GM12891 (cell line): ENCODE measurements at regions not wholly inside any gene's neighbourhood (a gene's known extent, or its start where the extent isn't known, plus 50 kb on each side); places are given as distances from the start of the nearest gene placed in this dataset.

ENCODE experiments used
- DNase-seq: peaks from one replicate; pipeline ENCODE4 v3.0.0; 2011; ENCODE audit warnings: low spot score; ENCODE audit not compliant: insufficient read length
- FAIRE-seq: peaks from 2 replicates; lab custom pipeline; 2011; peaks lifted over from hg19 to GRCh38; lab: Jason Lieb, UNC
- PAX5 ChIP-seq: IDR thresholded peaks from 2 replicates; pipeline ENCODE4 v1.6.1; 2011; ENCODE audit warnings: low read length, moderate library complexity, mild to moderate bottlenecking; ENCODE audit not compliant: insufficient read depth, severe bottlenecking
- POLR2A ChIP-seq: IDR thresholded peaks from 2 replicates; pipeline ENCODE4 v1.6.1; 2011; ENCODE audit warnings: low read depth, low read length, control low read depth
- POLR2AphosphoS5 ChIP-seq: IDR thresholded peaks from 2 replicates; pipeline ENCODE4 v1.6.1; 2011; ENCODE audit warnings: low read depth, low read length, control low read depth
- POU2F2 ChIP-seq: IDR thresholded peaks from 2 replicates; pipeline ENCODE4 v1.6.1; 2011; ENCODE audit warnings: low read depth, mild to moderate bottlenecking, control low read depth, low read length, moderate library complexity
- SPI1 ChIP-seq: IDR thresholded peaks from 2 replicates; pipeline ENCODE4 v1.6.1; 2011; ENCODE audit warnings: low read depth, low read length, control low read depth
- TAF1 ChIP-seq: IDR thresholded peaks from 2 replicates; pipeline ENCODE4 v1.6.1; 2011; ENCODE audit warnings: low read depth, low read length, control low read depth

GRCh38 chr5:112636751-112637150 lies 100.9 kb upstream of the APC start:
- DNase-seq (no peak), FAIRE-seq (no peak)
- no peak for TF ChIP-seq TAF1
- TF ChIP-seq POU2F2, result no peak
- no peak for TF ChIP-seq POLR2A
- no peak for TF ChIP-seq POLR2AphosphoS5
- TF ChIP-seq PAX5, result no peak
- TF ChIP-seq SPI1, result no peak

GRCh38 chr5:112637343-112637742 lies 100.3 kb upstream of the APC start:
- no peak for TF ChIP-seq POLR2AphosphoS5
- TF ChIP-seq SPI1, result no peak
- TF ChIP-seq POU2F2, result no peak
- TF ChIP-seq PAX5, result no peak
- DNase-seq (no peak), FAIRE-seq (no peak)

GRCh38 chr5:112640546-112640945 lies 97.1 kb upstream of the APC start:
- TF ChIP-seq POLR2A (no peak), POU2F2 (no peak), TAF1 (no peak), PAX5 (no peak), POLR2AphosphoS5 (no peak), SPI1 (no peak)
- DNase-seq (no peak), FAIRE-seq (no peak)

GRCh38 chr5:112641515-112642110 lies 96.1 kb upstream of the APC start:
- TF ChIP-seq POLR2A, result no peak
- TF ChIP-seq PAX5, result no peak
- no peak for TF ChIP-seq POU2F2
- TF ChIP-seq POLR2AphosphoS5, result no peak
- no peak for TF ChIP-seq TAF1
- TF ChIP-seq SPI1, result no peak

GRCh38 chr5:112642885-112643284 lies 94.8 kb upstream of the APC start:
- DNase-seq, result no peak
- FAIRE-seq, result no peak
- TF ChIP-seq POU2F2 (no peak), TAF1 (no peak), POLR2A (no peak), PAX5 (no peak), SPI1 (no peak), POLR2AphosphoS5 (no peak)

More at GRCh38 chr5:112641515-112642110, 96.1 kb upstream of the APC start:
- DNase-seq (no peak), FAIRE-seq (no peak)

- FAIRE-seq (no peak), DNase-seq (no peak)
- TF ChIP-seq POU2F2 (no peak), SPI1 (no peak), TAF1 (no peak), PAX5 (no peak), POLR2A (no peak), POLR2AphosphoS5 (no peak)
Observed at GRCh38 chr5:112643339-112643971, 94.2 kb upstream of the APC start.

GRCh38 chr5:112646139-112646936 lies 91.3 kb upstream of the APC start:
- FAIRE-seq, result no peak
- no peak for DNase-seq
- TF ChIP-seq PAX5 (no peak), POLR2AphosphoS5 (no peak)

GRCh38 chr5:112647428-112647827 lies 90.3 kb upstream of the APC start:
- TF ChIP-seq POLR2A (no peak), PAX5 (no peak), SPI1 (no peak), POU2F2 (no peak), POLR2AphosphoS5 (no peak), TAF1 (no peak)
- no peak for DNase-seq
- no peak for FAIRE-seq

- DNase-seq, result no peak
- FAIRE-seq, result no peak
- TF ChIP-seq PAX5, result no peak
- TF ChIP-seq POLR2AphosphoS5, result no peak
- TF ChIP-seq SPI1, result no peak
- TF ChIP-seq POLR2A, result no peak
- TF ChIP-seq POU2F2, result no peak
- no peak for TF ChIP-seq TAF1
Observed at GRCh38 chr5:112648264-112648663, 89.4 kb upstream of the APC start.

GRCh38 chr5:112649882-112650281 lies 87.8 kb upstream of the APC start:
- TF ChIP-seq POLR2A (no peak), POU2F2 (no peak), SPI1 (no peak), TAF1 (no peak), PAX5 (no peak), POLR2AphosphoS5 (no peak)
- no peak for FAIRE-seq
- DNase-seq, result no peak
